HEK293T (cell line): ENCODE measurements at regions not wholly inside any gene's neighbourhood (a gene's known extent, or its start where the extent isn't known, plus 50 kb on each side); places are given as distances from the start of the nearest gene placed in this dataset.

Source experiments
- BHLHE40 ChIP-seq: fragments of 450-650 bp; IDR thresholded peaks from 2 replicates; pipeline ENCODE4 v1.6.1; 2016; ENCODE audit warnings: mild to moderate bottlenecking, moderate library complexity, borderline replicate concordance
- CTBP1 ChIP-seq: fragments of 450-650 bp; IDR thresholded peaks from 2 replicates; pipeline ENCODE4 v1.6.1; 2016; ENCODE audit warnings: borderline replicate concordance
- ELF4 ChIP-seq: fragments of 450-650 bp; IDR thresholded peaks from 2 replicates; pipeline ENCODE4 v1.6.1; 2017; ENCODE audit warnings: antibody characterized with exemption
- FOXK2 ChIP-seq: fragments of 450-650 bp; IDR thresholded peaks from 2 replicates; pipeline ENCODE4 v1.6.1; 2016; ENCODE audit warnings: mild to moderate bottlenecking
- NFRKB ChIP-seq: fragments of 450-650 bp; IDR thresholded peaks from 2 replicates; pipeline ENCODE4 v1.6.1; 2016; ENCODE audit warnings: mild to moderate bottlenecking, moderate library complexity
- SP1 ChIP-seq: fragments of 450-650 bp; IDR thresholded peaks from 2 replicates; pipeline ENCODE4 v1.6.1; 2017
- ZNF384 ChIP-seq: fragments of 450-650 bp; IDR thresholded peaks from 2 replicates; pipeline ENCODE4 v1.6.1; 2016

DNA sequence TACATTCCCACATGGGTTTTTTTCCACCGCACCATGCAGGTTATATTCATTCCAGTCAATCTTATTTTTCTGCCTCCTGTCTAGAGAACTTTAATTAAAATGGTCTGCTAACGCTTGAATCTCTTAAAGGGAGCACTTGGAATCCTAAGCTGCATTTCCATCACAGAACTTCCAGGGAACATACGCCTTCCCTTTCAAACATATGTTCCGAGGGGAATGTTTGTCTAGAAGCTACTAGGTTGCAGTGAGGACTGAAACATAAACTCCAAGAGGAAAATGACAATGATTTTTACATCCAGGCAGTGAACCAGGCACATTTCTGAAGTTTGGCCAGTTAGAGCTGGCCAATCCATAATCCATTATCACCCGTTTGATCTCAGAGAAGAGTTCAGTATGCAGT lies 375.5 kb upstream of the NRP1 start:
- TF ChIP-seq NFRKB (no peak), ELF4 (no peak), CTBP1 (no peak), SP1 (no peak), BHLHE40 (no peak), ZNF384 (no peak), FOXK2 (no peak)
